Left renal pelvis (tissue), 4 donors: ENCODE measurements at regions not wholly inside any gene's neighbourhood (a gene's known extent, or its start where the extent isn't known, plus 50 kb on each side); places are given as distances from the start of the nearest gene placed in this dataset.

Experiments used
- DNase-seq, 4 donors: peaks; one replicate each; pipeline ENCODE4 v3.0.0-alpha.2; 2013; ENCODE audit warnings: low read depth in 4 of 4, low spot score in 3 of 4

DNA sequence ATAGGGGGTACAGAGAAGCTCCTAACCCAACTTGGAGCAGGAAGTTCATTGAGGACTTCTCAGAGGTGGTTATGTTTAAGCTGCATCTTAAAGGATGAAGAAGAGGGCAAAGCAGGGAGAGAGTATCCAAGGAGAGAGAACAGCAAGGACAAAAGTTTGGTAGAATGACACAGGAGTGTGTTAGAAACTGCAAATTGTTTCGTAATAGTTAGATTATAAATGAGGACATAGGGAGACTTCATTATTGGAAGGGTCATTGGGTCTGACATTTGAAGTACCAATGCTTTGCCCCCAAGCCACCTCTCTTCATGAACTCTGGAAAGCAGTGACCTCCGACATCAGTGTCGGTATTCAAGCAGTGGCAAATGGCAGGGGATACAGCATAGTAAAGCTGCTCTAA lies 209.6 kb upstream of the JUN start:
- no peak for DNase-seq

GRCh38 chr1:58994664-58995063 lies 210.8 kb upstream of the JUN start:
- no peak for DNase-seq

DNA sequence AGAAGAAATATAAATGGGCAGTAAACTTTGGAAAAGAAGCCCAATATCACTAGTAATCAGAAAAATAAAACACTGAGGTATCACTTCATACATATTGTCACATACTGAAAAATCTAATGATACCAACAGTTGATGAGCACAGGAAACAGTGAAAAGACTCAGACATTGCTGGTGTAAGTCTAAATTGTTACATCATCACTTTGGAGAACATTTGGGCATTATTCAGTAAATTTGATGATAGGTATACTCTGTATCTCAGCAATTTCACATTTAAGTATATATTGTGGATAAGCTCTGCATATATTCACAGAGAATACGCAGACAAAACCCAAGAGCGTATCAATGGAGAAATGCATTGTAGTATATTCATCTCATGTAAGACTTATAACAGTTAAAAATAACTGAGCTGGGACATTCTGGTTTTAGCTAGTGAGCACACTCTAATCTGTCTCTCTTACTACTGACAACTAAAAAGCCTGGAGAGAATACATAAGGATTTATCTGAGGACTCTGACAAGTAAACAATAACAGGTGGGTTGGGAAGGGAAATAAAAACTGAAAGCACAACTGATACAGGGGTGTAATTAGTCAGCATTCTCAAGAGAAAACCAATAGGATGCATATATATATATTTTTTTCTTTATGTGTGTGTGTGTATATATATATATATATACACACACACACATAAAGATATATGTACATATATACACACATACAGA lies 212.7 kb upstream of the JUN start:
- DNase-seq = no peak

GRCh38 chr1:58997060-58997411 lies 213.2 kb upstream of the JUN start:
- DNase-seq = no peak

DNA sequence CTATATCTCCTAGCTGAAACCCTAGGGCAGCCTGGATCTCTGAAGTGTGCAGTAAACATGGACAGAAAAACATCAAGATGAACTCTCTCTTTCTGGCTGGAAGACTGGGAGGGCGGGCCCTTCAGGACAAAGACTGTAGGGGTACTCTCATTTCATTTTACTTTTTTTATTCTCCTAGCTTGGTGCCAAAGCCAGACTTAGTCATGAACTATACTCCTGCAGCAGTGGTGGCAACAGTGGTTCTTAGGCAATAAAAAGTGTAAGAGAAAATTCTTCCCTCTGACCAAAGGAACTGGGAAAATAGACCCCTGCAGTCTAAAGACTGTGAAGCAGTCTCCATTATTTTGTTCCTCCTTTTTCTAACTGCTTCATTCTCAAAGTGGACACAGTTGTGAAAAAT lies 213.8 kb upstream of the JUN start:
- DNase-seq = no peak

DNA sequence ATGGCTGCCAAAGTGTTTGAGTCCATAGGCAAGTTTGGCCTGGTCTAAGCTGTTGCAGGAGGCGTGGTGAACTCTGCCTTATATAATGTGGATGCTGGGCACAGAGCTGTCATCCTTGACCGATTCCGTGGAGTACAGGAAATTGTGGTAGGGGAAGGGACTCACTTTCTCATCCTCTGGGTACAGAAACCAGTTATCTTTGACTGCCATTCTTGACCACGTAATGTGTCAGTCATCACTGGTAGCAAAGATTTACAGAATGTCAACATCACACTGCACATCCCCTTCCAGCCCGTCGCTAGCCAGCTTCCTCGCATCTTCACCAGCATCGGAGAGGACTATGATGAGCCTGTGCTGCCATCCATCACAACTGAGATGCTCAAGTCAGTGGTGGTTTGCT lies 215.8 kb upstream of the JUN start:
- no peak for DNase-seq

DNA sequence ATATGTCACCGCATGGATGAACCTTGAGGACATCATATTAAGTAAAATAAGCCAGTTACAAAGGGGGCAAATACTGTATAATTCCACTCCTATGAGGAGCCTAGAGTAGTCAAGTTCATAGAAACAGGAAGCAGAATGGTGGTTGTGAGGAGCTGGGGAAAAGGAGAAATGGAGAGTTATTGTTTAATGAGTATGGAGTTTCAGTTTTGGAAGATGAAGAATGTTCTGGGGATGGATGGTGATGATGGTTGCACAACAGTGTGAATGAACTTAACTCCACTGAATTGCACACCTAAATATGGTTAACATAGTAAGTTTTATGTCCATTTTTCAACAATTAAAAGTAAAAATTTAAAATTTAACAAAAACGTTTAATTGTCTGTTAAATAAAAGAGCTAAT lies 220.9 kb upstream of the JUN start:
- no peak for DNase-seq

- DNase-seq = no peak
These were observed 221.8 kb upstream of the JUN start for GRCh38 chr1:59005491-59006288.

DNA sequence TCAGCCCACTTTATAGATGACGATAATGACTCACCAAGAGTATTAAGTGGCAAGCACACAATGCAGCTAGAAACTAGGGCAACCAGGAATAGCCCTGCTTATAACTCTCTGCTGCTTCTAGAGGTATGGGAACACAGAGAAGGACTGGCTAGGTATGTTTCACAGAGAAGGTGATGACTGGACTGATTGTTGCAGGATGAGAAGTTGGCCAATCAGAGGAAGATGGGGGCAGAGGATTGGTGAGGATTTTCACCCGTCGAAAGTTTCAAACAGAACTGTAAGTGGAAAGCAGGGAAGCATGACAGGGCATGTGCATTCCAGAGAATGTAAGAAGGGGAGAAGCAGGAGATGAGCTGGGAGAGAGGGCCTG lies 222.4 kb upstream of the JUN start:
- no peak for DNase-seq

DNA sequence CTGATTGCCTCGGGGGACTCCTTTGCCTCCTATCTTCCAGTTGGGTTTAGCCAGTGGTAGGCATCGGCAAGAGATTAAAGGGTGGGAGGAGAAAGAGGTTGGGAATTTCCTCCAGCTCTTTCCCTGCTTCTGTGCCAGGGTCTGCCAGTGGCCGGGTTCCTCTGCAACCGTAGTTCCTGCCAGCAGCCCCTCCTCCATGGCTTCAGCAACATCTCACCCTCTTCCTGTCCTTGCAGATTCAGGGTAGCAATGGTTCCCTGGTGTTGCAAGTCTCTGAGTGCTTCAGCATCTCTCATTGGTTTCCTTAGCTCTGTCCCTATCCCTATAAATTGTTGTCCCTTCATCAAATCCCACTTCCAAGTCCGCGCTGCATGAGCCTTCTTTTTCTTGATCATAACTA lies 223.1 kb upstream of the JUN start:
- DNase-seq = no peak

- DNase-seq = no peak
These were observed 223.6 kb upstream of the JUN start for GRCh38 chr1:59007429-59007819.

- no peak for DNase-seq
These were observed 224.2 kb upstream of the JUN start for GRCh38 chr1:59007820-59008598.

DNA sequence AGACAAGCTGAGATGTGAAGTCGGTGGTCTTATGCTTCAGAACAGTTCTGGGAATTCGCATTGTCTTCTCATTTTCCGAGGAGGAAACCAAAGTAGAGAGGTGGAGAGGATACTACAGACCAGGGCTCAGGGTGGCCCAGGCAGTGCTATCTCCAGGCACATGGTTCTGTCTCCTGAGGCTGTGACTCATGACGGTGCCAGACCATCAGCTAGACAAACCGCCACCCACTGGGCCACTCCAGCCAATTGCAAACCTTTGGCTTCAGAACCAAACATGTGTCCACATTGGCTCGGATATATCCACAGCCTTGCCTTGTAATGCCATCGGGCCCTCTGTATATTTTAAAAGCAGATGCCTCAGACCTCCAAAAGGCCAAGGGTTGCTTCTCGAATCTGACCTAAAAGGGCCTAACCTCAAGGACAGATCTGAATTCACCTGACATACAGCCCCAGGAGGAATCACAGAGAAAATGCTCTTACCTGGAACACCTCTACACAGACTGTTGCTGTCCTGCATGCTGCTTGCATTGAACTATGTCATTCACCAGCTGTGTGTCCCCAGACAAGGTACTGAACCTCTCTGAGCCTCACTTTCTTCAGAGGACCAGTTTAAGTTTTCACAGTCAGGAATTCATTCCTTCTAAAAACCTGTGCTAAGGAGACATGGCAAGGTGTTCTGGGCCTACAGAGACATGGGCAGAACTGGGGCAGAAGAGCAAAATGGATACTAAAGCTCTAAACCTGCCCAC lies 224.9 kb upstream of the JUN start:
- DNase-seq = no peak

DNA sequence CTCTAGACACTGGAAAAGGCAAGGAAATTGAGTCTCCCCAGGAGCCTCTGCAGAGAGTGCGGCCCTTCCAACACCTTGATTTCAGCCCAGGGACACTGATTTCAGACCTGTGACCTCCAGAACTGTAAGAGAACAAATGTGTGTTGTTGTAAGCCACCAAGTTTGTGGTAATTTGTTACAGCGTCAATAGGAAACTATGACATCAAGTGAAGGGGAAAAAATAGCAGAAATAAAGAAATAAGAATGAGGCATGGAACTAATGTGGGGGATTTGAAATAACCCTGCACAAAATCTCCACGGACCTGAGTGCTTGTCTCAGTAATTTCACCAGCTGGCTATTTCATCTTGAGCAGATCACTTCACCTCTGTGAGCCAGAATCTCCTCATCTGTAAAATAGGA lies 227.8 kb upstream of the JUN start:
- DNase-seq = no peak

GRCh38 chr1:59012378-59012777 lies 228.5 kb upstream of the JUN start:
- DNase-seq = no peak

GRCh38 chr1:59013276-59013927 lies 229.6 kb upstream of the JUN start:
- peak in 2 of 4 donors; percentile 62 to 67 for DNase-seq

DNA sequence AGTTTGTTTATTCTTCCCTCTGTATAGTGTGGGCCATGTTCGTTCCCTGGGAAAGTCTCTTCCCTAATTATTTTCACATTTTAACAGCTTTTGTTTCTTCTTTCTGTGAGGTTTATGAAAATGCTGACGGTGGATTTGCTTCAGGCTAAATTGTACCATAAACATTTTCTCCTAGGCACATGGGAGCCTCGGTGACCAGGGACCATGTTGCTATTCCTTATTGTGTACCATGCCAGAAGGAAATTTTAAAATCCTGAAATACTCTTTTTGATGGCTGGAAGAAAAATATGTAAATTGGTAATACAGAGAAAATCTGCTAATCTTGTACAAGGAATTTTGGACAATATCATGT lies 230.1 kb upstream of the JUN start:
- no peak for DNase-seq

DNA sequence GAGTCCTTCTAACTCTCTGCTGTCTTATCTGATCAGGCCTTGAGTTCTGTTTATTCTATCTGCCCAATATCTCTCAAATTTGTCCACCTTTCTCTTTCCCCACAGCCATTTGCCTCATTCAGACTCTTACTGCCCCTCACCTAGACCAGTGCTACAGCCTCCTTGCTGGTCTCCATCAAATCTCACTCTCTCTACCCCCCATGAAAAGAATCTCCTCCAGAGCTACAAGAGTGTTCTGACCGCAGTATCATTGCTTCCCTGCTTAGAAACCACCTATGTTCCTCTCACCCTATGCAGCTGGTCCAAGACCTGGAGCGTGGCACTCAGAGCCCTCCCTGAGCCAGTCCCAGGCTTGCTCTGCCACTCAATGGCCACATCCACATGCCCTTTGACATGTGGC lies 231.0 kb upstream of the JUN start:
- no peak for DNase-seq

GRCh38 chr1:59015708-59016107 lies 231.9 kb upstream of the JUN start:
- no peak for DNase-seq

GRCh38 chr1:59016390-59016789 lies 232.5 kb upstream of the JUN start:
- no peak for DNase-seq
